DMS114 treated with DMSO at 0.1 percent for 48 hours (cell line): ENCODE measurements at regions not wholly inside any gene's neighbourhood (a gene's known extent, or its start where the extent isn't known, plus 50 kb on each side); places are given as distances from the start of the nearest gene placed in this dataset.

Experiments used
- DNase-seq: peaks from one replicate; lab custom pipeline; 2025; ENCODE audit not compliant: unreplicated experiment; lab: John Stamatoyannopoulos, UW

DNA sequence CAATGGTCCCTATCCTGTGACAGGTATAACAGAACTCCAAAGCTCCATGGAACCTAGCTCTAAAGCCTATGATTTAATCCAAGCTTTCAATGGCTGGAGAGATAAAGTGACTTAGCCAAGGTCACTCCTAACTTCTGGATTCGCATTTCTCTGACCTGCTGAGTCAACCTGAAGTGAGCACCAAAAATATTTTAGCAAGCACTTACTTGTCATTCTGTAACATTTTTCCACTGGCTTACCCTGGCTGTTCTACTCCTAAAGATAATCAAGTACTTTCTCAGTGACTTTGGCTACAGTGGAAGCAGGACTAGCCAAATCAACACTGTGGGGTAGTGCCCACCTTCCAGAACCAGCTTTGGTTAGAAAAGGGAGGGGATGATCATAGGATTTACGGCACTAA lies 188.3 kb downstream of the OGFRL1 start:
- no peak for DNase-seq

DNA sequence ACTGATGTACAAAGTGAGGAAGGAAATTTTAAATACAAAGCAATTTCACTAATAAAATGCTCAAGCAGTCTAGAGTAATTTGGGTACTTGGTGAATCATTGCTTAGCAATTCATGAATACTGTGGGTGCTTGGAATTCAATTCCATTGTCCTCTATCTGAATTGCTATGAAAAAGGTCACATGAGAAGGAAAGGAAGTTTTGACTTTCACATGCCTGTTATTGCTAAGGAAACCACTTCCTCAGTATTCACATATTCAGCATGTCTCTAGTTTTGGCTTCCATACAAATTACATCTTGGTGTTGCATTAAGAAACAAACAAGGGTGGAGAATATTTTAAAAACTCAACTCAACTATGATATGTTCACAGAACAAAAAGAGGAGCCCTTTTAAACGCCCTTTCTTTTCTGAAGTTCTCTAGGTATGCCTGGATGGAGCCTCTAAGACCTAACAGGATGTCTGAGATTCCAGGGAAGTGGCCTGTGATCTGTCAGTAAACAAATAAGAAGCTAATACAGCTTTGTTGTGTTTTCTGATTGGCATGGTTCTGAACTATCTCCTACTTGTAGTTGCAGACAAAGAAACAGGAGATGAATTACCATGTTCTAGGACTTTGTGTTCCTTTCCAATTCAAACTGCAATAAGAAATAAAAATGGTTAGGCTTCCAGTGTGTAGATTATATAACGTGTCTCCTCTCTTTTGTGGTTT lies 190.4 kb downstream of the OGFRL1 start:
- DNase-seq = no peak

DNA sequence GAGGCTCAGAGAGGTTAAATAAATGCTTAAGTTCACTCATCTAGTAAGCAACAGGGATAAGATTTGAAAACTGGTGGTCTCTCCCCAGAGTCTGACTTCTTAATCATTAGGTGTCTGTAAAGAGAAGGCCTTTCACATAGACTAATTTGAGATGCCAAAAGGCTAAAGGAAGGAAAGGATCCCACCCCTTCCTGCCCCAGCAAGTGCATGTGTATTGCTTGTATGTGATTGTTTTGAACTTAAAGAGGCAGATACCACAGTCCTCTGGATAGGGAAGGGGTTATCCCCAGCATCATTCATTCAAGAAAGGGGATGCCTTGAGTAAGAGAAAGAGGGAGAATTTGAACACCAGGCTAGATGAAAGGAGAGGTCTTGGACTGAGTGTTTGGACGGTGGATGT lies 192.0 kb downstream of the OGFRL1 start:
- DNase-seq = no peak

GRCh38 chr6:71481011-71481410 lies 192.4 kb downstream of the OGFRL1 start:
- no peak for DNase-seq

DNA sequence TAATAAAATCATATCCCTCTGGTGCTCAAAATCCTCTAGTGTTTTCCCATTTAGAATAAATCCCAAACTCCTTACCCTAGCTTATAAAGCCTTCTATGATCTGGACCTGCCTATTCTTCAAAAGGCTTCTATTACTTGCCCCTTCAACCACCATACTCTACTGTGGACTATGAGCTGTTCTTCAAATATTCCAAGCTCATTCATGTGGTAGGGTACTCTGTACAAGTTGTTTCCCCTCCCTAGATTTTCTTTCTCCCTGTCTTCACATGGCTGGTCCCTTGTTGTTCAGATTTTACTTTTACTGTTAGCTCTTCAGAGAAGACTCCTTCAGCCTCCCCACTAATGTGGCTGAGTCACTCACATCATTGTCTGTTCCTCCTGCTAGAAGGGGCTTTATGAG lies 193.2 kb downstream of the OGFRL1 start:
- DNase-seq = no peak

DNA sequence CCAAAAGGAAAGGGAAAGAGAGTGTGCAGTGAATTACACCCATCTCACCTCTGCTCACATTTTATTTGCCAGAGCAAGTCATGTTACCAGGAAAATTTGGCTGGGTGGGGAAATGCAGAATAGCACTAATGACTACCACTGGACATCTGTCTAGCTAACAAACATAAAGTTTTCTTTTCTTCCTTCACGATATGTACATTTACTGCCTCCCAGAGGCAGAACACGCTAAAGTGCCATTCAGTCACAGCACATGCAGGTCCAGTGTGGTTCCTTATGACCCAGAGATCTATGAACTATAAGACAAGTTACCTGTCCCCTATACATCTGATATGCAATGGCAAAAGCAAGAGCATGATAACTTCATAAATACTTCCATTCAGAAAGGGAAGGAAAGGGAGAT lies 194.1 kb downstream of the OGFRL1 start:
- DNase-seq = no peak

- no peak for DNase-seq
Observed at GRCh38 chr6:71486461-71486860, 197.8 kb downstream of the OGFRL1 start.

- no peak for DNase-seq
Observed at GRCh38 chr6:71488186-71488585, 199.6 kb downstream of the OGFRL1 start.

- no peak for DNase-seq
Observed at GRCh38 chr6:71489736-71490135, 201.1 kb downstream of the OGFRL1 start.

DNA sequence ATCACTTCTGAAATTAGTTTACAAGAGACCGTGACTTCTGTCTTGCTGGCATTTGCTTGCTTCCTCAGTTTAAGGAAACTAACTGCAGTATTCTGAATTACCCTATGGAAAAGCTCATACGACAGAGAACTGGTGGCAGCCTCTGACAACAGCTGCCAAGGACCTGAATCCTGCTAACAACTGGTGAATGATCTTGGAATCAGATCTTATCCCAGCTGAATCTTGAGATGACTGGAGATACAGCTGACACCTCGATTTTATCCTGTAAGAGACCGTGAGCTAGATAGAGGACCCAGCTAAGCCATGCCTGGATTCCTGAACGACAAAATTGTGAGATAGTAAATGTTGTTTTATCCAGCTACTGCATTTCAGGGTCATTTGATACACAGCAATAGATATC lies 202.3 kb downstream of the OGFRL1 start:
- DNase-seq = no peak

DNA sequence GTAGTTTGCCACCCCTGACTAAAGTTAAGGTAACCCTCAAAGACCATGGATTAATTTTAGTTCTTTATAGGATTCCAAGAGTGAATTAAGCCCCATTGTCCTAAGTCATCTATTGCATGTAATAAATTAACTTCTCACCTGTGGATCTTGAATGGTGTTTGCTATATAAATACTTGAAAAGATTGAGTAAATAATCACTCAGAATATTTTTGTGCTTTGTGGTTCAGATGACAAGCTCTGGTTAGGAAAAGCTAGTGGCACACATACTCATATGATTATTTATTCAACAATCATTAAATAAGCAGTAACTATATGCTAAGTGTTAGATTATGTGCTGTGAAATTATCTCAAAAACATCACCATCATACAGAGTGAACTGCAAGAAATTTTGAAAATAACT lies 203.2 kb downstream of the OGFRL1 start:
- no peak for DNase-seq

- DNase-seq = no peak
Observed at GRCh38 chr6:71492668-71493067, 204.1 kb downstream of the OGFRL1 start.

- DNase-seq = no peak
Observed at GRCh38 chr6:71496018-71496721, 207.6 kb downstream of the OGFRL1 start.

DNA sequence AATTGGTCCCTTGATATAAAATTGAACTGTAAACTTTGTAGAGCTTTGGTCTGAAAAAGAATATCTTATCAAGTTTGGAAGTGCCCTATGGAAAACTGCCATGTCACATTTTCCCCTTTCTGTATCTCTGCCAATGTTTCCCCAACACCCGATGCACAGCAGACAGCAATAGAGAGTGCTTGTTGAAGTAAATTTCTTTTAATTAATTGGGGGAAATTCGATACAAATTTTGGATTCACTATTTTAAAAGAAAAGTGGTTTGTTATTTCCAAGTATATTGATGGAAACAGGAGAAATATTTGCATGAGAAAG lies 208.1 kb downstream of the OGFRL1 start:
- no peak for DNase-seq

GRCh38 chr6:71498638-71499037 lies 210.0 kb downstream of the OGFRL1 start:
- DNase-seq = no peak

DNA sequence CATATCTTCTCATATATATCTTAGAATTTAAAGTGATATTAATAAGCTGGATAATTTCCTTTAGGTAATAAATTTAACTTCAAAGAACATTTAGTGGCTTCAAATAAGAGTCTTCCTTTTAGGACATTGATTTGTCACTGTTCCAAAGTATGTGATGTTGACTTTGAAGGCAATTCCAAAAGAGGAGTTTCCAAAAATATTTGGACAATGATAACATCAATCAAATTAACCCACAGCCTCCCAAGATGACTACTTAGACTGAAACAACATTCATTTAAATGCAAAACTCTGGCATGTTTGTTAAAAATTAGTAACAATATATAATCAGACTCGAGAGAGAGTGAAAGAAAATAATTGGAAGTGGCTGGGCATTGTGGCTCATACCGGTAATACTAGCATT lies 211.1 kb downstream of the OGFRL1 start:
- DNase-seq = no peak

DNA sequence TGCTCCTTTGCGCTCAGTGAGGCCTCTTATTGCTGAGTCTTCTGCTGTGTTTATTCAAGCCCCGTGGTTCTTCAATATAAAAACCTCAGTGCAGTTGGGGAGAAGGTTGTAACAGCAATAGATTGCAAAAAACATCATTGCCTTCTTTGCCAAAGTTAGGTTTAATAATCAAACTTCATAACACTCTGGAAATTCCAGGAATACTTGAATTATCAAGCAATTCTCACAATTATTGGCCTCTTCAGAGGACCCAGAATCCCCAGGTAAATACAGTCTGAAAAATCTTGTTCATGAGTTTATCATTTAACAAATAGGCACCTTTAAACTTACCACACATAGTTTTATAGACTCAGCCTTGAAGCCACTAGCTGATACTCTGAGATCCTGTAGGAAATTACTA lies 213.6 kb downstream of the OGFRL1 start:
- no peak for DNase-seq

DNA sequence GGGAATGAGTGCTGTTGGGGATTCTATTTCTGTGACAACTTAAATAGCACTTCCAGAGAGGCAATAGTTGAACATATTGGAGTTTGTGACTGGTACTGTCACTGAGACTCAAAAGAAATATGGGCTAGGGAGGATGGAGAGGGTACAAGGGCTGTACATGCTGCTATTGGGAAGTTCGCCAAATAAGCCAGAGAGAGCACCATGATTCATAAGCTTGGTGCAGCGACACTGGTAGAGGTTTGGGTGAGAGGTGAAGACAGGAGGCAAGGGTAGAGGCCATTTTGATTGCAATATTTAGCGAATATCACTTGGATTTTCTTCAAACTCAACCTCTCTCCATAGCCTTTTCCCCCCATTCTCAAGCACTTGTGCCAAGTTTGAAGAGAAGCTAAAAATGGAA lies 214.3 kb downstream of the OGFRL1 start:
- no peak for DNase-seq

GRCh38 chr6:71507183-71507582 lies 218.6 kb downstream of the OGFRL1 start:
- DNase-seq = no peak

DNA sequence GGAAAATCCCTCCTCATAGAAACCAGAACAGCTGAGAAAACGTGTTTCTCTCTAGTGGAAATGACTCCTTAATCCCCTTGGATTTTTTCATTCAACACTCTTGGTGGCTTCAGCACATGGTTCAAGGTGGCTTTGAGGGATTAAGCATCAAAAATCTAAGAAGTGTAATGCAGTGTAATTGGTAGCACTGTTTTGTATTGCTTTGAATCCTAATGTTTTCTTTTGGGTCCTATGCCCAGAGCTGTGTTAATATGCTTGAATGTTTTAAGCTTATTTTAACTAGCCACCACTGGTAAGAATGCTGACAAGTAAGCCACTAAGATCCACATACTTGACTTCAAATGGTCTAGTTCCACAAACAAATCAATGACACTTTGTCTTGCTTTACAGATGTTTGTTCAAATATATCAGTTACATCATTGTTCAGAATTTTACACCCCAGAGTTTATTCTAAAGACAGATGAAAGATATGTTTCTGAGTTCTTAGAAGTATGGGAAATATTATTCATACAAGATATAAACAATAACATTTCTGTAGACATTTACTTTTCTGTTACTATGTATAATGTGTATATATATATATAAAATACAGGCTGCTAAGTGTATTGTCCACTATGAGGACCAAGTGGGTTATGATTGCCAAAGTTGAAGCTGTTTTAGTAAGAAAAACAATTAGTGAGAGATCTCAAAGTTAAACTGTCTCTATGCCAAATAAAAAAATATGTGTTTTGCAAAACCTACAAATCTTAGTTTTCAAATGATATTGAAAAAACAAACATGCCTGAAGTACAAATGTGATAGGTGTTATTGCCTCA lies 220.8 kb downstream of the OGFRL1 start:
- no peak for DNase-seq

GRCh38 chr6:71510057-71510713 lies 221.6 kb downstream of the OGFRL1 start:
- no peak for DNase-seq

GRCh38 chr6:71510856-71511255 lies 222.2 kb downstream of the OGFRL1 start:
- DNase-seq = no peak
